ENCODE measurements at regions not wholly inside any gene's neighbourhood (a gene's known extent, or its start where the extent isn't known, plus 50 kb on each side); places are given as distances from the start of the nearest gene placed in this dataset.
"Not testable (repeated sequence)": the region's sequence is repeated elsewhere in the genome, so short reads cannot be mapped to it uniquely, and the experiment has no call there.

- H3K27me3 ChIP-seq; intact Hi-C loops (cut with DNase I; ENCODE audit: low total_unique reads); H3K9me3 ChIP-seq; H3K27ac ChIP-seq; H3K4me3 ChIP-seq; H3K36me3 ChIP-seq; DNase-seq (ENCODE audit: low spot score in 2 of 2); H3K4me1 ChIP-seq: not testable (repeated sequence)
These were observed 93.3 kb downstream of the ANKRD30BL start for GRCh38 chr2:132068407-132068806.

GRCh38 chr2:132065391-132065790, 96.4 kb downstream of the ANKRD30BL start:
- H3K4me1 ChIP-seq; H3K4me3 ChIP-seq; H3K9me3 ChIP-seq; intact Hi-C loops (cut with DNase I; ENCODE audit: low total_unique reads); DNase-seq (ENCODE audit: low spot score in 2 of 2); H3K27ac ChIP-seq; H3K27me3 ChIP-seq; H3K36me3 ChIP-seq: not testable (repeated sequence)

- H3K27me3 ChIP-seq; H3K4me1 ChIP-seq; H3K36me3 ChIP-seq; DNase-seq (ENCODE audit: low spot score in 2 of 2); intact Hi-C loops (cut with DNase I; ENCODE audit: low total_unique reads); H3K9me3 ChIP-seq; H3K4me3 ChIP-seq; H3K27ac ChIP-seq: not testable (repeated sequence)
These were observed 122.0 kb downstream of the ANKRD30BL start for GRCh38 chr2:132039609-132040236.

GRCh38 chr2:132038883-132039235, 122.9 kb downstream of the ANKRD30BL start:
- H3K4me1 ChIP-seq; H3K36me3 ChIP-seq; H3K9me3 ChIP-seq; H3K27ac ChIP-seq; H3K27me3 ChIP-seq; intact Hi-C loops (cut with DNase I; ENCODE audit: low total_unique reads); DNase-seq (ENCODE audit: low spot score in 2 of 2): not testable (repeated sequence)
- H3K4me3 ChIP-seq = peak overlapping the region; percentile 39 to 58 (median 50)

- Histone ChIP-seq H3K27ac (no peak overlapping the region), H3K27me3 (peaks cover 0 to 9% of the 10 kb centered on the region in 2 donors)
- intact Hi-C loops (cut with DNase I; ENCODE audit: low total_unique reads) = no loop called here
These were observed 123.4 kb downstream of the ANKRD30BL start for GRCh38 chr2:132038179-132038882.

GRCh38 chr2:132037527-132038178, 124.1 kb downstream of the ANKRD30BL start:
- no peak for DNase-seq (ENCODE audit: low spot score in 2 of 2)
- peak overlapping the region; percentile 39 to 58 (median 50) for H3K4me3 ChIP-seq

More at GRCh38 chr2:132038179-132038882, 123.4 kb downstream of the ANKRD30BL start:
- no peak for DNase-seq (ENCODE audit: low spot score in 2 of 2)
- H3K4me1 ChIP-seq = no peaks in the 10 kb centered on the region
- H3K36me3 ChIP-seq = no peaks in the 10 kb centered on the region
- TF ChIP-seq POLR2AphosphoS5 (IDR thresholded peaks at IDR 0.05) = no peak
- TF ChIP-seq CTCF (IDR thresholded peaks at IDR 0.05) = no peak
- TF ChIP-seq POLR2A (IDR thresholded peaks at IDR 0.05) = no peak
- H3K9me3 ChIP-seq = no peaks in the 10 kb centered on the region
- H3K4me3 ChIP-seq = peak overlapping the region; percentile 39 to 58 (median 50)

More at GRCh38 chr2:132037527-132038178, 124.1 kb downstream of the ANKRD30BL start:
- no peaks in the 10 kb centered on the region for H3K36me3 ChIP-seq
- intact Hi-C loops (cut with DNase I; ENCODE audit: low total_unique reads) = no loop called here
- H3K4me1 ChIP-seq = no peaks in the 10 kb centered on the region
- H3K27me3 ChIP-seq = peaks cover 0 to 9% of the 10 kb centered on the region in 2 donors
- no peaks in the 10 kb centered on the region for H3K9me3 ChIP-seq
- no peak overlapping the region for H3K27ac ChIP-seq
- TF ChIP-seq CTCF (IDR thresholded peaks at IDR 0.05) (no peak), POLR2AphosphoS5 (IDR thresholded peaks at IDR 0.05) (no peak), POLR2A (IDR thresholded peaks at IDR 0.05) (no peak)

Data from breast epithelium (tissue), 4 donors.